GM21447 (cell line): ENCODE measurements at regions not wholly inside any gene's neighbourhood (a gene's known extent, or its start where the extent isn't known, plus 50 kb on each side); places are given as distances from the start of the nearest gene placed in this dataset.

Experiments used
- ATAC-seq: cut with Tn5 transposase; IDR thresholded peaks from one replicate; pipeline ENCODE4 v1.9.1; 2021; ENCODE audit not compliant: unreplicated experiment

DNA sequence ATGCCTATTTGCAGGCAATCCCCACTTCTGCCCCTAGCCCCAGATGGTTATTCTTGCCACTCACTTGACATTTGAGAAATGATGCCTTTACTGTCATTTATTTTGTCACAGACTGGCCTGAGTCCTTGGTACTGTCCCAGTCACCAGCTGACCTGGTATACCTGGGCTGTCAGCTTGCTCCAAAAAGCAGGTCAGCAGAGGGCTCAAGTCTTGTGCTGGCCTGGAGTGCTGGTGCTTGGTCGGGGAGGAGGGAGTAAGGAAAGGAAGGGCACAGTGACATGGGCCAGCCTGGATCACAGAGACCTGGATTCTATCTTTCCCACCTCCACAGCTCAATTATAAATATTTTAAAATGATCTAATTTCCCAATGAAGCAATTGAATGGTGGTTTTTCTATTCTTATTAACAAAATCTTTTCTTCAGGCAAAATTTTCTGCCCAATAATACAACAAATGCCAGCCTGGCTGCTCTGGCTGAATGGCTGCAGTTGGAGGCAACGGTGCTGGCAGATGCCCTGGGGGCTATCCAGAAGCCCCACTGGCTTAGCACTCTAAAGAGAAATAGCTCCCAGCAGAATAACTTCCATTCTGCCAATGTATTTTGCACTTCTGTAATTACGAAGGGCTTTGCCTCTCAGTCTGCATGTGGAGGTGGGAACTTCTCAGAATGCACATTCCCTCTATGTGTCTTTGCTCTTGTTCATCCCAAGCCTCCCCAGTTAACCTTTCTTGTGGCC lies 160.6 kb downstream of the GADD45G start:
- no peak for ATAC-seq

DNA sequence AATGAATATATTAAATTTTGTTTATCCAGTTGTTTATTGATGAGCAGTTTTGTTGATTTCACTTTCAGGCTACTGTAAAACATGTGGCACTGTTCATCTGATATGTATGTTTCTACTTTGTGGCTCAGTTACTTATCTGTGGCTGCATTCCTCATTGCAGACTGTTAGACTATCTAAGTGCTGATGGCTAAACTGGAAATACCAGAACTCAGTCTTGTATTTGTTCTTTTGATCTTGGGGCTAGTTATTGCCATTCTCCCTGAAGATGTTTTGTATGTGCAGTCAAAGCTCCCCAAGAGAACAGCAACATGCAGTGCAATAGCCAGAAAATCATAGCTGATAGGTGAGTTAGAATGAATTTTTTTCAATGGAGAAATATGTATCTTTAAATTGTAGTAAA lies 162.2 kb downstream of the GADD45G start:
- ATAC-seq = no peak

DNA sequence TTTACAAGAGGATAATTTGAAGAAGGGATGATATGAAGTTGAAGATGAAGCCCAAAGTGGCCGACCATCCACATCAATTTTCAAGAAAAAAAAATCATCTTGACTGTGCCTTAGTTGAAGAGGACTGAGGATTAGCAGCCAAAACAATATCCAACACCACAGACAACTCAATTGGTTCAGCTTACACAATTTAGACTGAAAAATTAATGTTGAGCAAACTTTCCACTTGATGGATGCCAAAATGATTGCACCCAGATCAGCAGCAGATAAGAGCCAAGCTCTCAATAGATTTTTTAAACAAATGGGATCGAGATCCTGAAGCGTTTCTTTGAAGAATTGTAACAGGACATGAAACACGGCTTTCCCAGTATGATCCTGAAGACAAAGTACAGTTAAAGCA lies 163.2 kb downstream of the GADD45G start:
- ATAC-seq = no peak

DNA sequence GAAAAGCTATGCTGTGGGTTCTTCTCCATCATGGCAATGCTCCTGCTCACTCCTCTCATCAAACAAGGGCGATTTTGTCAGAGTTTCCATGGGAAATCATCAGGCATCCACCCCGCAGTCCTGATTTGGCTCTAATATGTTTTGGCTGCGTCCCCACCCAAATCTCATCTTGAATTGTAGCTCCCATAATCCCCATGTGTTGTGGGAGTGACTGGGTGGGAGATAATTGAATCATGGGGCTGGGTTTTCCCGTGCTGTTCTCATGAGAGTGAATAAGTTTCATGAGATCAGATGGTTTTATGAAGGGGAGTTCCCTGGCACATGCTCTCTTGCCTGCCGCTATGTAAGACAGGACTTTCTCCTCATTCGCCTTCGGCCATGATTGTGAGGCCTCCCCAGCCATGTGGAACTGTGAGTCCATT lies 163.8 kb downstream of the GADD45G start:
- ATAC-seq = no peak

DNA sequence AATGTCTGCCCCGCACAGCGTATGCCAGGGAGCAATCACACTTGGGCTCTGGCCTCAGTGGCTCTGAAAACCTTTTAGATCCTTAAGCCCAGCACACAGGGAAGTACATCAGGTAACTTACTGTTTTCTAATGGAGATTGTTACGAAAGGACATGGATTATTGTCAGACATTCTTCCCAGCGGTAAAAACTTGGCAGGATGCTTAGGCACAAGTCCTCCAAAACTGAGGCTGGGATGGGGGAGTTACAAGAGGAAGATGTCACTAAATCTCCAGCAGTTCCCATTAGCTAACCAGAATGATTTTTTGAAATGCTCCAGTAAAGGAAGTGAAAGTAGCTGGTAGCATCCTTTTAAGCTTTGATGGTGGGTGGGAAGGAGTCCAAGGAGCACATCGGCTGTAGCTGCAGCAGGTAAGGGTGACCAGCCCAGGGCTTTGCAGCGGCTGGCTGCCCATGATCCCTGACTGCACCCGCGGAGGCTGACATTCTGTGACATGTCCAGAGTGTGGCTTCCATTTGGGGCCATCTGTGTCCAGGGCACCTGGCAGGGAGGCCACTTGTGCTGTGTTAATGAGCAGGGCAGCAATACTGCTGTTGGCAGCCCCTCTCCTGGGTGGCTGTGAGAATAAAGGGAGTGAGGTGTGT lies 165.8 kb downstream of the GADD45G start:
- ATAC-seq = no peak

DNA sequence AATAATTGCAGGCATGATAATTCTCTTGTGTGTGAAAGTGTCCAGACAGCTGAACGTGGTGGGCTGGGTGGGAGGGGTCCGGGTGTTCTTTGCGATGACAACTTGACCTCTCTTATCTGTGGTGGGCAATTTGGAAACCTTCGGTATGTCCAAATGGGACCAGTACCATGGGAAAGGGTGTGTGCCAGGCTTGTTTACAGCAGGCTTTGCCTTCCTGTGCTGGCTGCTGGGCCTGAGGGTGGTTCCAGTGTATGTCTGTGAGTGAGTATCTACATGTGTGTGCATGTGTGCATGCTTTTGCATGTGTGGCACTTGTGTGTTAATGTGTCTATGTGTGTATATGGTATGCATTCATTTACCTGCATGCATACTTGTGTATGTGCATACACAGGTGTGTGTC lies 166.4 kb downstream of the GADD45G start:
- ATAC-seq = no peak

DNA sequence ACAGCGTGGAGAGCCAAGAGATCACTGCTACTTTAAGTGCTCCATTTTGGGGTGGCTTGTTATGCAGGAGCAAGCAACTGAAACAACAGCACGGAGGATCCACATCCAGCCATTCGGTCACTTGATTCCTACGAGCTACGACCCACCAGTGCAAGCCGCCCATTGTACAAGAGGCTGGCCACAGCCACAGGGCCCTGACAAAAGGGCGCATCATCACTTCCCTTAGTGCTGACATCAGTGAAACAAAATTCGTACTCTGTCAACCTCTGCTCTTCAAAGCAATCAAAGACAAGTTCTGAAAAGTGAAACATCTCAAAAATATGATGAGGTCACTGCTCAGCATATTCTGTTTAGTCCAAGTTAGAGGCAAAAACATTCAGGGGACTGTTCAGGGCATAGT lies 168.4 kb downstream of the GADD45G start:
- ATAC-seq = no peak

DNA sequence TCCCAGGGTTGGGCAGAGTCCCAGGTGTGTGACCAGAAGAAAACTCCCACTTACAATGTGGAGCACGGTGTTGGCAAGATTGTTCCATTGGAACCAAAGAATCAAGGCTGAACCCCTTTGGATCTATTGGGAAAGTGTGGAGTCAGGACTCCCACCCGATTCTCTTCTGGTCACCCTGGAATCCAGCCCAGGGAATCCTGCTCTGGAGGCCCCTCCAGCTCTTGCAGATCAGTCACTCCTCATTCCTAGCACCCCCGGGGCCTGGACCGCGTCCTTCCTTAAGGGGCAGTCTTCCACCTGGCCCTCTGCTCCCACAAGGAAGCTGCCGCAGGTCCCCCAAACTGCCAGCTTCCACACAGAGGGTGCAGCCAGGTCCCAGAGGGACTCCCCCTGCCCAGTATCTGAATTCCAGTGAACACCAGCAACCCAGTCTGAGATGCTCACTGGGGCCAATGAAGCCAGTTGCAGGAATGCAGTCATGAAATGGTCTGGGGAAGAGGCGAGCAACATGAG lies 170.1 kb downstream of the GADD45G start:
- ATAC-seq = no peak

DNA sequence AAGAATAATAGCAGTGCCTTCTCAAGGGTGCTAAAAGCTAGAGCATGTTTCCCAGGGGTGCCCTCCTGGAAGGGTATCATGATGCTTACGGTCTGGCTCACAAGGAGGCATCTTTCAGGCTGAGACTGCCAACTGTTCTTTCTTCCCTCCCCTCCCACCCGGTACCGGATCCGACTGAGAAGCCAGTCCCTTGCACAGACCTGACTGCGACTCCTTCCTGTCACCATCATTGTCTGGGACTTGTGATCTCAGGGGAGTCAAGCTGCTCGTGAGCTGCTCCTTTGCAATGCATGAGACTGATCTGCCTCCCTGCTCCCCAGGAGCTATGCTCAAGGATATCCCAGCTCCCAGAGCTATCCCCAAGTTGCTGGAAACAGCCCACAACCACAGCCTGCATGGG lies 170.8 kb downstream of the GADD45G start:
- no peak for ATAC-seq

DNA sequence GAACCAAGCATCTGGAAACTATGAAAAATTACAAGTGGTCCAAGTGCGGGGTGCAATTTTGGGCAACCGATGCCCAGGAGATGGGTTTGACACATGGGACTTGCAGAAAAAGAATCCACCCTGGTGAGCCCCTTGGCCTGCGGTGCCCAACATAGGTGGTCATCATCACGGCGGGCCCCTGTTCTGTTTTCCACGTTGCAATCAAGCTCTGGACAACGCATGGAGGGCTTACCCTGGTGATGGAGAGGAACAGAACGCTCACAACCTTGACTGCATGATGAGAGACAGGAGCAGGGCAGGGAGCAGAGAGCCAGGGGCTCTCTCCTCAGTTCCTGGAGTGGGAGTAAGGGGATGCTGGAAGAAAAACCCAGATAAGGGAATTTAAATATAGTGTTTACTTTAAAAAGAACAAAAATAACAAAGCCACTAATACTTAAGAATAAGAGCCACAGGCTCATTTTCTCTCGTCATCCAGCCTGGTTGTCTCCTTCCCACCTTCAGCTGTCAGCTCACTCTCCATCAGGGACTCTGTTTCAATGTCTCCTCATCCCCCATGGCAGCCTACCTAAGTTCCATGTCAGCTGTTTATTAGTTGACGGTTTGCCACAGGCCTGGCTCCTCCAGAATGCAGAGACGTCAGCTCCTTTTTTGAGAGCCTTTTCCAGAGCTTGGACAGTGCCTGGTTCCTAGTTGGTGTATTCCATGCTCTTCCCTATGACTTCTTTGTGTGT lies 172.1 kb downstream of the GADD45G start:
- no peak for ATAC-seq

DNA sequence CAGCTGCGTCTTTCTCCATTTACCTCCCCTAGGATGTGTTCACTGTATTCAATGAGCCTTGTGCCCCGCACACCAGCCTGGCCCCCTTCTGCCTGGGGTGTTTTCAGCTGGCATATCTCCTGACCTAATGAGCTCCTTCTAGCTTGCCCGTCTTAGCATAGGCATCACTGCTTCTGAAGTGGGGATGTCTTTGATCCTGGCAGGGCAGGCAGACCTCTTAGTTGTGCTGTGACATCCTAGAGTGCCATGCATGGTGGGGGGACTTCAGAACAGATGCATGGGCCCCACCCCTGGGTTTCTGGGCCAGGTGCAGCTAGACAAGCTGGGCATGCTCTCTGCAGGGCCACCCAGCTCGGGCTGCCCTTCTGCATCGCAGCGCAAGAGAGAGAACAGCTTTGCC lies 172.7 kb downstream of the GADD45G start:
- ATAC-seq = no peak

DNA sequence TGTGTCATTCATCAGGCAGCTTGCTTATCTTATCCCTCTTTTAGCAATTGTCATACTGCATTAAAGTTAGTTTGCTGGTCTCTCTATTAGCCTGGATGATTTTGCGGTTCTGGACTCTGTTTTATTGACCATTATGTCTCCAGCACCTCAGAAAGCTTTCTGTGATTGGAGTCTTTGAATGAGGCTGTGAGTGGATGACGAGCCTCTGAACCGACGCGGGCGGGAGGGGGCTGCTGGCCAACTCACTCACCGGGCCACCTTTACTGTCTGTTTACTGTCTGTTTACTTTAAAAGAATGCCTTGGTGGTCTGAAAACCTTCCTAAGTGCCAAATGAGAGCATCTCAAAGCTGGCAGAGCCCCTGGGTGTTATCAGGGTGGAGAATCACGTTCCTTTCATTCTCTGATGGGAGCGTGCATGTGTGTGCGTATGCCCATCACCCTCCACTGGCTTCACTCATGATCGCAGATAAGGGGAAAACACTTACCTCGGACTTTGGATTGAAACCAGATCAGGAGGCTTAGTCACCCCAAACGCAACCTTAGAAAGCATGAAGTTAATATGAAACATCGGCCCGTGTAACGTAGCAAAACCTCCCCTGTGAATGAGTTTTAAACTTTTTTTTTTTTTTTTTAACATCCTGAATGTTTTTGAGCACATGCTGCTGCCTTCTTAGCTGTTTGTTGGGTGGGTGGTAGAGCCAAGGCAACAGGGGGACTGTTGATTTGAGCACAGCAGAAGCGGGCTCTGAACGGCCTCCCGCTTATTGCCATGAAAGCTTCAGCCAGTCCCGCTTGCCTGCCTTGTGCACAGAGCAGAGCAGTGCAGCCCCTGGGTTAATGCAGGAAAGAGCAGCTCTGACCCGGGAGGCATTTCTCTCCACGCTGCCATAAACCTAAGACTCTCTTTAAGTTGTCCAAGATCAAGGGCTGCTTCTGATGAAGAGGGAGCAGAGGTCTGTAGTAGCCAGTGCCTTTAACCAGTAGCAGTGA lies 173.6 kb downstream of the GADD45G start:
- ATAC-seq = no peak

DNA sequence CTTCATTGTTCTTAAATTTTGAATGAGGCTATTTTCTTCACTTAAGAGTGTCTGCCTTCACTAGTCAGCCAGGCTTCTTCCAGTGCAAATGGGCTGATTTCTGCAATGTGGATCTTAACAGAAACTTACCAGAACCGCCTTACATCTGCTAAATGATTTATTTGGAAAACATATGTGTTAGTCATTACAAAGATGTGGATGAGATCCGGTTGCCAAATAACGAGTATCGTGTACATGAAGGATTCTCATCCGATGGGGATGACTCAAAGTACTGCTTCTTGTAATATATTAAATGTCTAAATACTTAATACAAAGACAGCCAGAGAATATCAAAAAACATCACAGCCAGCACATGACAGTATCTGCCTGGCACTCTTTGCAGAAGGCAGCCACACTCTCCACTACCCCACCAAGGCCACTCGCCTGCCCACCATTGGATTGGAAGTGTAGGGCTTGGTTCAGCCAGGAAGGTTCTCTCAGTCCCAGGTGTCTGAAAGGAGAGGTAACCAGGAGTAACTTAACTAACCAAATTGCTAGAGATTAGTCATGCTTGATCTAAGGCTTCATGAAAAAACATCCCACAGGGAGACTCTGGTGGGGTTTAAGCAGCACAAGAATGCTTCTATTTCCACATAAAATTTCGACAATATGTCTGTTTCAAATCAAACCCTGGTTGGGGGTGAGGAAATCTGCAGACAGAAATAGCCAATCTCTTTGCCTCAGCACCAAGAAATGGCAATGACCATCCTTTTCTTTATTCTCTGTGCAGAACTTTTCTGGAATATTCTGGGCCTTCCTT lies 174.8 kb downstream of the GADD45G start:
- ATAC-seq = no peak

DNA sequence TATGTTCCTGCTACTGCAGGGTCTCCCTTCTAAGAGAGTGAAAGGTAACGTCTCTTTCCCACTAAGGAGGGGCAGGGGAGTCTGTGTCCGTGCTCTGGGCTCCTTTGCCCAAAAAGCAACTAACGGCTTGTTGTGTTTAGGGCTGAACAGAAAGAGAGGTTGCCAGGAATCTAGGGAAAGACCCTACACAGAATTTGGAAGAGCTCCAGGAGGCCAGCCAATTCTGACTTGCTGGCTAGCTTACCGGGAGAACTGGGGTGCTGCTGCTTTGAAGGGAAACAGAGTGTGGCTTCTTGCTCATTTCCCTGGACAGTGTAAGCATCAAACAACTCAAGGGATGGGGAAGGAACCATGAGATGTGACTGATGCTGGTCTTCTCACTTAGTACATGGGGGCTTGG lies 176.1 kb downstream of the GADD45G start:
- ATAC-seq = no peak

DNA sequence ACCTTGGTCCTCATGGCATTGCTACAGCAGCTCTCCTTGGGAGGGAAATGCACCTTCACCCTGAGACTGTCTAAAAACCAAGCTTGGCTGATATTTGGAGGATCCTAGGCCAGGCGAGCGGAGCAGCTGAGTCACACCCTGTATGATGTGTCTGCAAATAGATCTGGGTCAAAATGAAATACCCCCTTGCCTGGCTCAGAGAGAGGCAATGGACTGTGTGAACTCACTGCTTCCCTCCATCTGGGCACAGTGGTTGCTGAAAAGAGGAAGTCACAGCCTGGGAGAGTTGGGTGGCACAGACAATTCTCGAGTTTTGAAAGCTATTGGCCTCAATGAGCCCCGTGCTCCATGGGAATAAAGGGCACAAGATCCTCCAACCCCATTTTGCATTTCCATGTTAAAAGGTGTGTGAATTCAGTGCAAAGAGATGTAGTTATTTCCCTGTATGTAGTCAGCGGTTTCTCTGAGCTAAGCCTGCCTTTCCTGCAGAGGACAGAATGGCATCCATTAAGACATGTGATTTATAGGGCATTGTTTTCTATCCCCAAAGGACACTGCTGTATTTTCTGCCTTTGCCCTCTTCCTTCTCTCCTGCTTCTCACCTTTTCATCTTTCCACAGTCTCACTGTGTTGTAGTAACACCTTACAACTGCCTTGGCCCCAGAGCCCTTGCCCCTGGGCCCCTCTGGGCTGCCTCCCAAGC lies 177.2 kb downstream of the GADD45G start:
- ATAC-seq = peak; percentile 90

DNA sequence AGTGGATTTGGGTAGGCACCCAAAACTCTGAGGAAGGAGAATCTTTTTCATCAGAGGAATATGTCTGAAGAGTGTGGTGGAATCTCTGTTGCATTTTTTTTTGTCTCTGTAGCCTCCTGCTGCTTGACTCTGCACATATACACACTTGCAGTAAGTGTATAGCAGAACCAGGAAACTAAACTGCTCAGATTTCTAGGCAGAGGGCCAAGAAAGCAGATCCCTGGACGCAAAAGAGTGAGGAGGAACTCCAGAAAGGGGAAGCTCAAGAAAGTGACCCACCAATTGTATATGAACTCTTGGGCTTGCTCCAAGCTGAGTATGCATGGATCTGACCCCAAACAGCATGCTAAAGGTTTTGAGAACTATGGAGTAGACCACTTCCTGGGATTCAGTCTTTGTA lies 181.8 kb downstream of the GADD45G start:
- no peak for ATAC-seq

DNA sequence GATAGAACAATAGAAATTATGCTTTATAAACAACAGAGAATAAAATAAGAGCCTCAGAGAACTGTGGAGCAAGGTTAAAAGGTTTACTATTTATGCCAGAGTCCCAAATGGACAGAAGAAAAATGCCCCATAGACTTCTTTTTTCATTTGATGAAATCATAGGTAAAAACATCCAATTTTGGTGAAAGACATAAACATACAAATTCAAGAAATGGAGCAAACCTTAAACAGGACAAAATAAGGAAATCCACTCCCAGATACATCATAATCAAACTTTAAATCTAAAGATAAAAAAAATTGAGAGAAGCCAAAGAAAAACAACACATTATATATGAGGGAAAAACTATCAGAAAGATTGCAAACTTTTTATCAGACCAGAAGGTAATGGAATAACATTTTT lies 182.8 kb downstream of the GADD45G start:
- ATAC-seq = no peak

DNA sequence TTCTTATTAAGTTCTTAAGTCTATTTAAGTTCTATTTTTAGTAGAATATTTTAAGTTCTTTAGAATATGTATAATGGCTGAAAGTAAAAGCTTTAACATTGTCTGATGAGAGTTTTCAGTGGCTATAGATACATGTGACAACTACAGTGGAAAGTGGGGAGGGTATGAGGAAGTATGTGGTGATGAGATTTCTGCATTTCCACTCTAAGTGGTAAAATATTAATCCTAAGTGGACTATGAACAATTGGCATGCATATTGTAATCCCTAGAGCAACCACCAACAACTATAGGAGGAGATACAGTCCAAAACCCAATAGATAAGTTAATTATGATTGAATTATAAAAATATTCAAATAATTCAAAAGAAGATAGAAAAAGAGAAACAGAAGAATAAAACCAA lies 183.6 kb downstream of the GADD45G start:
- ATAC-seq = no peak

DNA sequence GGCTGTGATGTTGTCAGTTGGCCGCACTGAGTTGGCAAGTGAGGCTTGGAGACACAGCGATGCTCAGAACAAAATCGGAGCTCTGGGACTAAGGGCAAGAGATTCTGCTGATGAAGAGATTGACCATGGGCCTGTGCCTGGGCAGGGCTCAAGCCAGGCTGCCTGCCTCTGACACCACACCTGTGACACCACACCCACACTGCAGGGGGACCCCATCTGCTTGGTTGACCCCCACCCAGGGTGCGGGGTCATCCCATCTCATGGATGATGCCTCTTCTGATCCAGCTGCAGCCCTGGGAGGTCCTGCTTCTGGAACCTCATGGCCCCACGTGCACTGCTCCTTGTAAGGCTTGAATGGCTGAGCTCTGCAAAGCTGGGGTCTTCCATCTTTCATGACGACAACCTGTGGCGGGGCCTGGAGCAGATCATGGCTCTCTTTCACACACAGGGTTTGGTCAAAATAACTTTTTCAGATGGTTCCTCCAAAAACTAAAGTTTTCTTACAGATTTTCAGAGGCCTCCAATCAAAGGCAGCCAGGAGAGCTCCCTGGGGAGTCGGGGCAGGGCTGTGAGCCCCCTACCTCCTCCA lies 185.2 kb downstream of the GADD45G start:
- ATAC-seq = no peak
